SKM-1 treated with dmso at 0.1 percent for 144 hours (cell line): ENCODE measurements at regions not wholly inside any gene's neighbourhood (a gene's known extent, or its start where the extent isn't known, plus 50 kb on each side); places are given as distances from the start of the nearest gene placed in this dataset.

Experiments
- DNase-seq: peaks from one replicate; lab custom pipeline; 2025; ENCODE audit not compliant: unreplicated experiment; lab: John Stamatoyannopoulos, UW

DNA sequence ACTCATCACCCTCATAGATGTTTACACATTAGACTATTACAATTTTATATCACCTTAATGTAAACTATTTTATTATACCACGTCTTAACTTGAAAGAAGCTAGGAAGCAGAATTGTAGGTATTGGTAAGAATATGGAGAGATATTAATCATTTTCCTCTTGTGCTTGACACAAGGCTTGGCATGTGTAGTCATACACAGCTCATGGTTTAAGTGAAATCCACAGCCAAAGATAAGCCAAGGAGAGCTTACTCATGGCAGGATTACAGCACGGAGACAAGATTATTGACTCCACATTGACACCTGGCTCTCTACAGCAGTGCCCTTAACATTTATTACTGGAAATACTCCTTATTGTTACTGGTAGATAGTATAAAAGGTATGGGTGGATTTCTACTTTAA, 68.4 kb upstream of the ADGRL4 start:
- no peak for DNase-seq

DNA sequence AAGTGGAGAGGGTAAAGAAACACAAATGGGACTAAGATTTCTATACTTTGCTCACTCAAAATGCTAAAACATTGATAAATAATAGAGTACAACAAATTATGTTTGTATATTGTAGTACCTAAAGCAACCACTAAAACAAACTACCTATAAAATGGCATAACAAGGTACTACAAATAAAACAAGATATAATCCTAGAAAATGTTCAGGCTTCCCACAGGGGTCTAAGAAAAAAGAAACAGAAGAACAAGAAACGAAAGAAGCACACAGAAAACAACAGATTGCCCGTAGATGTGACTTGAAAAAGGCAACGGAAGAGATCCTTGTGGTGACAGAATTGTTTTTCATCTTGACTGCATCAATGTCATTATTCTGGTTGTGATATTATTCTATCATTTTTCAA, 63.3 kb upstream of the ADGRL4 start:
- no peak for DNase-seq

DNA sequence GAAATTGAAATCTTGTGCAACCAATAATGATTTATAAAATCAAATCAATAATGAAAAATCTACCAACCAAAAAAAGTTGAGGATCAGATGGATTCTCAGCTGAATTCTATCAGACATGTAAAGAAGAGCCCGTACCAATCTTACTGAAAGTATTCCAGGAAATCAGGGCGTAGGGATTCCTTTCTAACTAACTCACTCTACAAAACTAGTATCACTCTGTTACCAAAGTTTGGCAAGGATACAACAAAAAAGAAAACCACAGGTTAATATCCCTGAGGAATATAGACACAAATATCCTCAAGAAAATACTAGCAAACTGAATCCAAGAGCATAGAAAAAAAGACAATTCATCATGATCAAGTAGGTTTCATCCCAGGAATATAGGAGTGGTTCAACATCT, 52.8 kb upstream of the ADGRL4 start:
- DNase-seq: no peak
